ENCODE measurements at regions not wholly inside any gene's neighbourhood (a gene's known extent, or its start where the extent isn't known, plus 50 kb on each side); places are given as distances from the start of the nearest gene placed in this dataset.

- DNase-seq (ENCODE audit: extremely low spot score): no peak
- Histone ChIP-seq H3K36me3 (no peaks in the 10 kb centered on the region), H3K9me3 (no peaks in the 10 kb centered on the region), H3K4me1 (peaks cover 2 to 20% (median 15%) of the 10 kb centered on the region in 4 donors), H3K4me3 (no peak overlapping the region), H3K27ac (replicated peaks in 1 of 4) (peak overlapping the region in 1 of 4 donors; percentile 68), H3K27me3 (no peaks in the 10 kb centered on the region)
- TF ChIP-seq EP300 (IDR thresholded peaks at IDR 0.05) (no peak), CTCF (IDR thresholded peaks at IDR 0.05) (no peak), POLR2AphosphoS5 (IDR thresholded peaks at IDR 0.05) (no peak), POLR2A (IDR thresholded peaks at IDR 0.05; ENCODE audit: low read depth) (no peak)
- intact Hi-C loops (cut with DNase I): no loop called here
- WGBS: 30% methylated on average over 1 of the region's 1 CpG
Observed at GRCh38 chr7:27032839-27033238, 63.0 kb downstream of the HOXA1 start.

- Histone ChIP-seq H3K27ac (replicated peaks in 1 of 4) (peak overlapping the region; percentile 67 to 70 (median 68)), H3K9me3 (no peaks in the 10 kb centered on the region), H3K4me1 (peaks cover 2 to 20% (median 15%) of the 10 kb centered on the region in 4 donors), H3K4me3 (peak overlapping the region in 2 of 4 donors; percentile 12 to 16), H3K36me3 (no peaks in the 10 kb centered on the region), H3K27me3 (no peaks in the 10 kb centered on the region)
- no peak for TF ChIP-seq POLR2AphosphoS5 (IDR thresholded peaks at IDR 0.05)
- no peak for TF ChIP-seq CTCF (IDR thresholded peaks at IDR 0.05)
- TF ChIP-seq EP300 (IDR thresholded peaks at IDR 0.05): no peak
- TF ChIP-seq POLR2A (IDR thresholded peaks at IDR 0.05; ENCODE audit: low read depth): no peak
- intact Hi-C loops (cut with DNase I): no loop called here
- no peak for DNase-seq (ENCODE audit: extremely low spot score)
- WGBS: 65% methylated on average over 8 of the region's 8 CpGs
Observed at GRCh38 chr7:27031289-27032172, 64.3 kb downstream of the HOXA1 start.

GRCh38 chr7:27030393-27031050, 65.3 kb downstream of the HOXA1 start:
- Histone ChIP-seq H3K9me3 (no peaks in the 10 kb centered on the region), H3K36me3 (no peaks in the 10 kb centered on the region), H3K4me3 (no peak overlapping the region), H3K4me1 (peaks cover 2 to 20% (median 15%) of the 10 kb centered on the region in 4 donors), H3K27me3 (no peaks in the 10 kb centered on the region), H3K27ac (replicated peaks in 1 of 4) (no peak overlapping the region)
- 97% methylated on average over 7 of the region's 7 CpGs for WGBS
- no peak for DNase-seq (ENCODE audit: extremely low spot score)
- intact Hi-C loops (cut with DNase I): no loop called here
- no peak for TF ChIP-seq CTCF (IDR thresholded peaks at IDR 0.05)

GRCh38 chr7:27025270-27025669, 70.5 kb downstream of the HOXA1 start:
- Histone ChIP-seq H3K27me3 (no peaks in the 10 kb centered on the region), H3K4me1 (no peaks in the 10 kb centered on the region), H3K36me3 (no peaks in the 10 kb centered on the region), H3K27ac (replicated peaks in 1 of 4) (no peak overlapping the region), H3K4me3 (no peak overlapping the region), H3K9me3 (no peaks in the 10 kb centered on the region)
- TF ChIP-seq EP300 (IDR thresholded peaks at IDR 0.05) (no peak), CTCF (IDR thresholded peaks at IDR 0.05) (no peak), POLR2A (IDR thresholded peaks at IDR 0.05; ENCODE audit: low read depth) (no peak), POLR2AphosphoS5 (IDR thresholded peaks at IDR 0.05) (no peak)
- intact Hi-C loops (cut with DNase I): loop anchor here (10.0 kb wide), 1 partner anchor 120 kb away; the partner anchor contains the start of genes HOXA5 and HOXA6
- no peak for DNase-seq (ENCODE audit: extremely low spot score)
- 80% methylated on average over 8 of the region's 8 CpGs for WGBS
